Natural killer cell (primary cell): ENCODE measurements at regions not wholly inside any gene's neighbourhood (a gene's known extent, or its start where the extent isn't known, plus 50 kb on each side); places are given as distances from the start of the nearest gene placed in this dataset.

Experiments used
- ATAC-seq, 3 donors: fragments of 150-1000 bp in 2 of 3; fragments of 200-7000 bp in 1 of 3; cut with Tn5 transposase; 1 replicate in 1 of 3; 2 replicates in 2 of 3; pipeline ENCODE4 v1.10.0; 2021; ENCODE audit warnings: mild to moderate bottlenecking in 2 of 3, moderate library complexity in 2 of 3
- DNase-seq, 2 donors: peaks; one replicate each; pipeline versions ENCODE4 v3.0.0 to v3.0.0-alpha.2; 2013 to 2021; ENCODE audit warnings: mixed read lengths in 1 of 2
- H3K27ac ChIP-seq: one replicate; pipeline ENCODE4 v1.5.1; 2013; ENCODE audit warnings: mild to moderate bottlenecking, low read length
- H3K27me3 ChIP-seq: one replicate; pipeline ENCODE4 v1.6.1; 2013; ENCODE audit warnings: low read length; ENCODE audit not compliant: control insufficient read depth, insufficient read depth
- H3K36me3 ChIP-seq: one replicate; pipeline ENCODE4 v1.6.1; 2013; ENCODE audit warnings: low read length; ENCODE audit not compliant: control insufficient read depth, insufficient read depth
- H3K4me1 ChIP-seq: one replicate; pipeline ENCODE4 v1.6.1; 2013; ENCODE audit warnings: low read length; ENCODE audit not compliant: control insufficient read depth, insufficient read depth
- H3K4me3 ChIP-seq: one replicate; pipeline ENCODE4 v1.5.1; 2013; ENCODE audit warnings: low read length
- H3K9me3 ChIP-seq: one replicate; pipeline ENCODE4 v1.6.1; 2013; ENCODE audit warnings: low read length; ENCODE audit not compliant: control insufficient read depth, insufficient read depth
- H3K27ac Mint-ChIP-seq, 2 donors: one replicate each; pipeline ENCODE4 v1.8.0; 2022; ENCODE audit warnings: mild to moderate bottlenecking in 2 of 2, mixed read lengths in 2 of 2, moderate library complexity in 1 of 2
- H3K27me3 Mint-ChIP-seq, 2 donors: one replicate each; pipeline ENCODE4 v1.8.0; 2022; ENCODE audit warnings: low read depth in 2 of 2, mixed read lengths in 2 of 2
- H3K36me3 Mint-ChIP-seq: one replicate; pipeline ENCODE4 v1.8.0; 2022; ENCODE audit warnings: mixed read lengths
- H3K4me1 Mint-ChIP-seq, 2 donors: one replicate each; pipeline ENCODE4 v1.8.0; 2022; ENCODE audit warnings: mixed read lengths in 2 of 2
- H3K4me3 Mint-ChIP-seq: one replicate; pipeline ENCODE4 v1.8.0; 2022; ENCODE audit warnings: mild to moderate bottlenecking, moderate library complexity, mixed read lengths
- H3K9me3 Mint-ChIP-seq, 2 donors: one replicate each; pipeline ENCODE4 v1.8.0; 2022; ENCODE audit warnings: mixed read lengths in 2 of 2
- CTCF ChIP-seq: fragments of 200-600 bp; IDR thresholded peaks from one replicate; pipeline ENCODE4 v1.8.0; 2022; ENCODE audit warnings: antibody characterized with exemption
- WGBS: methylation state at CpG from one replicate; pipeline ENCODE4 v1.1.7; 2013; ENCODE audit warnings: missing lambda C conversion rate; ENCODE audit not compliant: insufficient coverage; 5-methylcytosine and 5-hydroxymethylcytosine counted together
- intact Hi-C: fragments of 100-400 bp; cut with micrococcal nuclease; formaldehyde crosslinking; loops from one replicate; pipeline ENCODE4 v1.14.2; 2022

GRCh38 chr10:6782378-6782777 lies 202.3 kb upstream of the PRKCQ start:
- no peak for ATAC-seq
- 75% methylated on average over 1 of the region's 2 CpGs for WGBS
- no peaks in the 10 kb centered on the region for H3K9me3 ChIP-seq

GRCh38 chr10:6781133-6781770 lies 201.2 kb upstream of the PRKCQ start:
- Histone ChIP-seq H3K36me3 (no peaks in the 10 kb centered on the region), H3K27me3 (no peaks in the 10 kb centered on the region), H3K4me1 (no peaks in the 10 kb centered on the region), H3K4me3 (no peak overlapping the region), H3K27ac (no peak overlapping the region), H3K9me3 (no peaks in the 10 kb centered on the region)
- no peaks in the 10 kb centered on the region for H3K36me3 Mint-ChIP-seq
- intact Hi-C loops, result no loop called here
- no peaks in the 10 kb centered on the region for H3K4me1 Mint-ChIP-seq
- peaks cover 13 to 49% of the 10 kb centered on the region in 2 donors for H3K27me3 Mint-ChIP-seq
- WGBS, result 33% methylated on average over 3 of the region's 3 CpGs
- H3K9me3 Mint-ChIP-seq, result no peaks in the 10 kb centered on the region
- no peak for TF ChIP-seq CTCF
- ATAC-seq, result no peak
- H3K27ac Mint-ChIP-seq, result no peak overlapping the region
- DNase-seq, result no peak
- H3K4me3 Mint-ChIP-seq, result no peak overlapping the region

More at GRCh38 chr10:6782378-6782777, 202.3 kb upstream of the PRKCQ start:
- intact Hi-C loops, result no loop called here
- Histone ChIP-seq H3K27ac (no peak overlapping the region), H3K27me3 (no peaks in the 10 kb centered on the region), H3K36me3 (no peaks in the 10 kb centered on the region), H3K4me1 (no peaks in the 10 kb centered on the region), H3K4me3 (no peak overlapping the region)
- H3K27me3 Mint-ChIP-seq, result peaks cover 13 to 43% of the 10 kb centered on the region in 2 donors
- H3K36me3 Mint-ChIP-seq, result no peaks in the 10 kb centered on the region
- no peak overlapping the region for H3K27ac Mint-ChIP-seq
- no peak for DNase-seq
- no peak overlapping the region for H3K4me3 Mint-ChIP-seq
- H3K4me1 Mint-ChIP-seq, result no peaks in the 10 kb centered on the region
- H3K9me3 Mint-ChIP-seq, result no peaks in the 10 kb centered on the region
- no peak for TF ChIP-seq CTCF

GRCh38 chr10:6780008-6780677 lies 200.1 kb upstream of the PRKCQ start:
- H3K9me3 ChIP-seq, result no peaks in the 10 kb centered on the region
- H3K36me3 ChIP-seq, result no peaks in the 10 kb centered on the region
- Mint-ChIP-seq H3K27me3 (peaks cover 16 to 60% of the 10 kb centered on the region in 2 donors), H3K27ac (no peak overlapping the region), H3K4me1 (no peaks in the 10 kb centered on the region), H3K9me3 (no peaks in the 10 kb centered on the region), H3K36me3 (no peaks in the 10 kb centered on the region), H3K4me3 (no peak overlapping the region)
- WGBS, result 91% methylated on average over 5 of the region's 5 CpGs
- ATAC-seq, result no peak
- H3K4me3 ChIP-seq, result no peak overlapping the region
- intact Hi-C loops, result no loop called here
- TF ChIP-seq CTCF, result no peak
- no peaks in the 10 kb centered on the region for H3K4me1 ChIP-seq
- no peak for DNase-seq
- no peaks in the 10 kb centered on the region for H3K27me3 ChIP-seq
- H3K27ac ChIP-seq, result no peak overlapping the region
